Astrocyte (in vitro differentiated cells and primary cell): ENCODE measurements at regions not wholly inside any gene's neighbourhood (a gene's known extent, or its start where the extent isn't known, plus 50 kb on each side); places are given as distances from the start of the nearest gene placed in this dataset.
A peak's percentile ranks its signal among the peaks of the same experiment; 100 is the strongest.

Source experiments
- DNase-seq: peaks from one replicate; pipeline ENCODE4 v3.0.0-alpha.2; 2010; ENCODE audit warnings: low read depth
- FAIRE-seq: peaks from 2 replicates; lab custom pipeline; 2011; peaks lifted over from hg19 to GRCh38; lab: Jason Lieb, UNC
- H2AFZ ChIP-seq: 2 replicates; pipeline ENCODE4 v1.6.0; 2012; ENCODE audit warnings: low read depth, low read length, inconsistent platforms
- H3K27ac ChIP-seq: 2 replicates; pipeline ENCODE4 v1.5.1; 2011; ENCODE audit warnings: low read depth, low read length, inconsistent platforms
- H3K27me3 ChIP-seq: 2 replicates; pipeline ENCODE4 v1.6.0; 2011; ENCODE audit warnings: low read length, inconsistent platforms; ENCODE audit not compliant: insufficient read depth
- H3K36me3 ChIP-seq: 2 replicates; pipeline ENCODE4 v1.5.1; 2011; ENCODE audit warnings: low read length, inconsistent platforms; ENCODE audit not compliant: insufficient read depth
- H3K4me1 ChIP-seq: 2 replicates; pipeline ENCODE4 v1.5.1; 2011; ENCODE audit warnings: low read length, inconsistent platforms; ENCODE audit not compliant: insufficient read depth
- H3K4me2 ChIP-seq: 2 replicates; pipeline ENCODE4 v1.6.0; 2012; ENCODE audit warnings: low read length, inconsistent platforms
- H3K4me3 ChIP-seq: 2 replicates; pipeline ENCODE4 v1.5.1; 2011; ENCODE audit warnings: low read depth, mild to moderate bottlenecking, low read length, inconsistent platforms; ENCODE audit not compliant: insufficient read depth
- H3K79me2 ChIP-seq: 2 replicates; pipeline ENCODE4 v1.6.0; 2012; ENCODE audit warnings: mild to moderate bottlenecking, low read length, inconsistent platforms; ENCODE audit not compliant: insufficient read depth
- H3K9ac ChIP-seq: 2 replicates; pipeline ENCODE4 v1.6.0; 2012; ENCODE audit warnings: mild to moderate bottlenecking, low read length, inconsistent platforms
- H3K9me3 ChIP-seq: 2 replicates; pipeline ENCODE4 v1.5.1; 2012; ENCODE audit warnings: low read depth, mild to moderate bottlenecking, low read length, inconsistent platforms; ENCODE audit not compliant: insufficient read depth
- H4K20me1 ChIP-seq: 2 replicates; pipeline ENCODE4 v1.6.0; 2012; ENCODE audit warnings: low read length, inconsistent platforms; ENCODE audit not compliant: insufficient read depth
- H3K27ac Mint-ChIP-seq: one replicate; pipeline ENCODE4 v1.8.0; 2021; ENCODE audit warnings: mild to moderate bottlenecking, mixed read lengths; ENCODE audit not compliant: unreplicated experiment
- H3K27me3 Mint-ChIP-seq: one replicate; pipeline ENCODE4 v1.8.0; 2021; ENCODE audit warnings: low read depth, mixed read lengths; ENCODE audit not compliant: unreplicated experiment
- H3K36me3 Mint-ChIP-seq: one replicate; pipeline ENCODE4 v1.8.0; 2021; ENCODE audit warnings: low read depth, mixed read lengths; ENCODE audit not compliant: unreplicated experiment
- H3K4me1 Mint-ChIP-seq: one replicate; pipeline ENCODE4 v1.8.0; 2021; ENCODE audit warnings: low read depth, mixed read lengths; ENCODE audit not compliant: unreplicated experiment
- H3K4me3 Mint-ChIP-seq: one replicate; pipeline ENCODE4 v1.8.0; 2021; ENCODE audit warnings: mild to moderate bottlenecking, moderate library complexity, mixed read lengths; ENCODE audit not compliant: unreplicated experiment
- H3K9me3 Mint-ChIP-seq: one replicate; pipeline ENCODE4 v1.8.0; 2021; ENCODE audit warnings: mild to moderate bottlenecking, mixed read lengths; ENCODE audit not compliant: unreplicated experiment
- EZH2 ChIP-seq: IDR thresholded peaks from 2 replicates; pipeline ENCODE4 v1.6.1; 2012; ENCODE audit warnings: mild to moderate bottlenecking, low read length, inconsistent platforms; ENCODE audit not compliant: insufficient read depth
- TF ChIP-seq, protein P1 (sequence below): IDR thresholded peaks from 2 replicates; pipeline ENCODE4 v1.5.1; 2011; ENCODE audit warnings: low read depth, mild to moderate bottlenecking, inconsistent platforms, low read length, moderate library complexity; ENCODE audit not compliant: insufficient read depth

DNA sequence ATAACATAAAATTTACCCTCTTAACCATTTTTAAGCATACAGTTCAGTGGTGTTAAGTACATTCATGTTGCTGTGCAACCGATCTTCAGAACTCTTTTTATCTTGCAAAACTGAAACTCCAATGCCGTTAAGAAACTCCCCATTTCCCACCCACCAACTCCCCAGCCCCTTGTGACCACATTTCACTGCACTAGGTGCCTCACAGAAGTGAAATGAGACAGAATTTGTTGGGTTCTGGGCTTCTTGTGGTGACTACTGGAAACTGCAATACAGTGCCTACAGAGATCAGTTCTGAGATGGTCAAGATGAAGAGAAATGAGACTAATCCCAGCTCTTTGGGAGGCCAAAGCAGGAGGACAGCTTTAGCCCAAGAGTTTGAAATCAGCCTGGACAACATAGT, 202.1 kb upstream of the SLC30A5 start:
- Histone ChIP-seq H3K27me3 (no peaks in the 10 kb centered on the region), H3K9me3 (no peaks in the 10 kb centered on the region), H3K36me3 (no peaks in the 10 kb centered on the region), H4K20me1 (no peaks in the 10 kb centered on the region), H3K79me2 (no peaks in the 10 kb centered on the region), H3K27ac (no peak overlapping the region), H2AFZ (no peak overlapping the region), H3K4me1 (no peaks in the 10 kb centered on the region), H3K9ac (no peak overlapping the region), H3K4me2 (no peak overlapping the region), H3K4me3 (no peak overlapping the region)
- H3K9me3 Mint-ChIP-seq: peaks cover 6% of the 10 kb centered on the region
- no peak overlapping the region for H3K27ac Mint-ChIP-seq
- no peak overlapping the region for H3K4me3 Mint-ChIP-seq
- TF ChIP-seq EZH2: no peak
- TF ChIP-seq, protein P1, sequence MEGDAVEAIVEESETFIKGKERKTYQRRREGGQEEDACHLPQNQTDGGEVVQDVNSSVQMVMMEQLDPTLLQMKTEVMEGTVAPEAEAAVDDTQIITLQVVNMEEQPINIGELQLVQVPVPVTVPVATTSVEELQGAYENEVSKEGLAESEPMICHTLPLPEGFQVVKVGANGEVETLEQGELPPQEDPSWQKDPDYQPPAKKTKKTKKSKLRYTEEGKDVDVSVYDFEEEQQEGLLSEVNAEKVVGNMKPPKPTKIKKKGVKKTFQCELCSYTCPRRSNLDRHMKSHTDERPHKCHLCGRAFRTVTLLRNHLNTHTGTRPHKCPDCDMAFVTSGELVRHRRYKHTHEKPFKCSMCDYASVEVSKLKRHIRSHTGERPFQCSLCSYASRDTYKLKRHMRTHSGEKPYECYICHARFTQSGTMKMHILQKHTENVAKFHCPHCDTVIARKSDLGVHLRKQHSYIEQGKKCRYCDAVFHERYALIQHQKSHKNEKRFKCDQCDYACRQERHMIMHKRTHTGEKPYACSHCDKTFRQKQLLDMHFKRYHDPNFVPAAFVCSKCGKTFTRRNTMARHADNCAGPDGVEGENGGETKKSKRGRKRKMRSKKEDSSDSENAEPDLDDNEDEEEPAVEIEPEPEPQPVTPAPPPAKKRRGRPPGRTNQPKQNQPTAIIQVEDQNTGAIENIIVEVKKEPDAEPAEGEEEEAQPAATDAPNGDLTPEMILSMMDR: no peak
- DNase-seq (no peak), FAIRE-seq (no peak)
- H3K27me3 Mint-ChIP-seq: no peaks in the 10 kb centered on the region
- H3K4me1 Mint-ChIP-seq: no peaks in the 10 kb centered on the region
- H3K36me3 Mint-ChIP-seq: no peaks in the 10 kb centered on the region

DNA sequence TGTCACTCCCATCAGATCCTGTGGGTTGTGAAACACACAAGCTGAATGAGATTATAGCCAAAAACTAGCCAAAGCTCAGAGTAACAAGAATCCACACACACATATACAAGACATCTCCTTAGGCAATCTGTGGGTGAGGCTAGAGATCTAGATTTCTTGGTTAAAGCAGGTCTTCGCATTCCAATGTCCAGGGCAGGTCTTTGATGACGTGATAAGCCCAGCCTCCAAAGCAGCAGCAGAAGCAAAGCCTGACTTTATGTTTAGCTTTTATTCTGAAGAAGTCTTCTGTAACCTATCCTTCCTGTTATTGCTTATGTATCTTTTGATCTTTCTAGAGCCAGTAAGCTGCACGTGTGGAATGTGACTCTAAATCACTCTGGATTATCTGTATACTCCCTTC, 199.1 kb upstream of the SLC30A5 start:
- FAIRE-seq (no peak), DNase-seq (no peak)
- peaks cover 11% of the 10 kb centered on the region for H3K4me1 Mint-ChIP-seq
- Histone ChIP-seq H3K9me3 (no peaks in the 10 kb centered on the region), H3K27ac (no peak overlapping the region), H3K9ac (no peak overlapping the region), H3K4me1 (peaks cover 5% of the 10 kb centered on the region), H3K4me3 (no peak overlapping the region), H2AFZ (no peak overlapping the region), H3K27me3 (no peaks in the 10 kb centered on the region), H3K36me3 (no peaks in the 10 kb centered on the region), H3K4me2 (no peak overlapping the region), H4K20me1 (no peaks in the 10 kb centered on the region), H3K79me2 (no peaks in the 10 kb centered on the region)
- no peaks in the 10 kb centered on the region for H3K27me3 Mint-ChIP-seq
- peaks cover 6% of the 10 kb centered on the region for H3K9me3 Mint-ChIP-seq
- H3K27ac Mint-ChIP-seq: no peak overlapping the region
- TF ChIP-seq, protein P1: no peak
- no peaks in the 10 kb centered on the region for H3K36me3 Mint-ChIP-seq
- no peak overlapping the region for H3K4me3 Mint-ChIP-seq

DNA sequence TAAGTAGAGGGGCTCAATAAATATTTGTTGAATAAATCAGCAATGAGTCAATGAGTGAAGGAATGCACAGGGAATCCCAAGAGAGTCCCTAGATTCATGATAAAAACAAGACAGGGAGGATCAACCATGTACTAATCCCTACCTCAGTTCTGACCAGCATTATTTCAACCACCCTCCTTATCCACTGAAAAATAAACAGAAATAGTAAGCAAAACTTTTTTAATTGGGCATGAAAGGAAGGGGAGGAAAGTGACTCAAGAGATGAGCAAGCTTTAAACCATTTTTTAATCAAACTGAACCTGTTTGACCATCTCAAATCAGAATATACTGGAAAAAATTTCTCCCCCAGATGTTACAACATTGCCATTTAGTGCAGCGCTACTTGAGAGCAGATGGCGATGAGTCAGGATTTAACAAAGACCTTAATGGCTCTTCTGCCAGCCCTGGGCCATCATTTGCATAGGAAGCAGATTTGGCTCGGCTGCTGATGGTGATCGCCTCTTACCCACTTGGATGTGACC, 194.8 kb upstream of the SLC30A5 start:
- no peaks in the 10 kb centered on the region for H4K20me1 ChIP-seq
- FAIRE-seq: peak; percentile 23
- H3K9me3 ChIP-seq: no peaks in the 10 kb centered on the region
- peak overlapping the region; percentile 70 for H3K27ac Mint-ChIP-seq
- H2AFZ ChIP-seq: no peak overlapping the region
- H3K27ac ChIP-seq: peak overlapping the region; percentile 39
- H3K4me3 ChIP-seq: no peak overlapping the region
- peaks cover 5% of the 10 kb centered on the region for H3K4me1 ChIP-seq
- peaks cover 13% of the 10 kb centered on the region for H3K4me1 Mint-ChIP-seq
- no peak for TF ChIP-seq EZH2
- TF ChIP-seq, protein P1: no peak
- H3K79me2 ChIP-seq: no peaks in the 10 kb centered on the region
- no peaks in the 10 kb centered on the region for H3K27me3 ChIP-seq
- no peaks in the 10 kb centered on the region for H3K36me3 Mint-ChIP-seq
- no peak overlapping the region for H3K4me3 Mint-ChIP-seq
- H3K9ac ChIP-seq: no peak overlapping the region
- no peaks in the 10 kb centered on the region for H3K36me3 ChIP-seq
- peak; percentile 77 for DNase-seq
- H3K27me3 Mint-ChIP-seq: no peaks in the 10 kb centered on the region
- peak overlapping the region; percentile 30 for H3K4me2 ChIP-seq
- H3K9me3 Mint-ChIP-seq: peaks cover 6% of the 10 kb centered on the region
